ENCODE measurements at regions not wholly inside any gene's neighbourhood (a gene's known extent, or its start where the extent isn't known, plus 50 kb on each side); places are given as distances from the start of the nearest gene placed in this dataset.

DNA sequence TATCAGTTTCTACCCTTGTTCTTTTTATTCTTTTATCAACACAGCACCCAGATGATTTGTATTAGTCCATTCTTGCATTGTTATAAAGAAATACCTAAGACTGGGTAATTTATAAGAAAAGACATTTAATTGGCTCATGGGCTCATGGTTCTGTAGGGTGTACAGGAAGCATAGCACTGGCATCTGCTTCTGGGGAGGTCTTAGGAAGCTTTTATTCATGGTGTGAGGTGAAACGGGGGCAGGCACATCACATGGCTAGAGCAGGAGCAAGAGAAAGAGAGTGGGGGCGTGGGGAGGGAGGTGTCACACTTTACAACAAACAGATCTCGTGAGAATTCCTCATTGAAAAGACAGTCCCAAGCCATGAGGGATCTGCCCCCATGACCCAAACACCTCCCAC, 285.3 kb downstream of the SMARCA1 start:
- no peaks in the 10 kb centered on the region for H4K20me1 ChIP-seq (ENCODE audit: insufficient read depth)

DNA sequence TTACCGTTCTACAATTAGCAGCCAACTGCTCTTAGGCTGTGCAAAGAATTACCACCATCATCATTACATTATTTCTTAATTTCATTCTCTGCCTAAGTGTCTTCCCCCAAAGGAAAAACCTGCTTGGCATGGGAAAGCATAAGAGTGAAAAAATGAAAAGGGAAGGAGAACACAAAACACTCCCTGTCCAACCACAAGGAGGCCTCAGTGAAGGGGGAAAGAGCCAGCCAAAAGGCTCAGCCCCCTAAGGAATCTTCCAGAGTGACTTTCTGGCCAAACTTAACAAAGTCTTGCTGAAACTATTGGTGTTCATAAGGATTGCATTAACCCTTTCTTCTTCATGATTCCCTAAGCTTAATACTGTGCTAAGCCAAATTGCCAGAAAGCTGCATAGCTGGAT, 287.4 kb downstream of the SMARCA1 start:
- no peaks in the 10 kb centered on the region for H3K9me2 ChIP-seq (ENCODE audit: insufficient read depth, low read length)
- H2AFZ ChIP-seq (ENCODE audit: low read depth, low read length), result no peak overlapping the region

More for the DNA sequence above, 285.3 kb downstream of the SMARCA1 start:
- Histone ChIP-seq H3K9me2 (ENCODE audit: insufficient read depth, low read length) (no peaks in the 10 kb centered on the region), H3K9me3 (ENCODE audit: low read length) (no peaks in the 10 kb centered on the region), H3K79me2 (replicated peaks; ENCODE audit: insufficient read depth, low read length) (no peaks in the 10 kb centered on the region), H3K4me2 (ENCODE audit: low read length) (no peak overlapping the region), H3F3A (ENCODE audit: insufficient read depth, low read length, poor library complexity, severe bottlenecking) (no peaks in the 10 kb centered on the region), H3K27ac (ENCODE audit: low read length) (no peak overlapping the region), H3K4me3 (ENCODE audit: low read length) (no peak overlapping the region), H3K36me3 (ENCODE audit: insufficient read depth, low read length) (no peaks in the 10 kb centered on the region), H3K9ac (ENCODE audit: low read length) (no peak overlapping the region), H3K27me3 (ENCODE audit: insufficient read depth, low read depth, low read length) (no peaks in the 10 kb centered on the region), H2AFZ (ENCODE audit: low read depth, low read length) (no peak overlapping the region)
- TF ChIP-seq, protein P1, sequence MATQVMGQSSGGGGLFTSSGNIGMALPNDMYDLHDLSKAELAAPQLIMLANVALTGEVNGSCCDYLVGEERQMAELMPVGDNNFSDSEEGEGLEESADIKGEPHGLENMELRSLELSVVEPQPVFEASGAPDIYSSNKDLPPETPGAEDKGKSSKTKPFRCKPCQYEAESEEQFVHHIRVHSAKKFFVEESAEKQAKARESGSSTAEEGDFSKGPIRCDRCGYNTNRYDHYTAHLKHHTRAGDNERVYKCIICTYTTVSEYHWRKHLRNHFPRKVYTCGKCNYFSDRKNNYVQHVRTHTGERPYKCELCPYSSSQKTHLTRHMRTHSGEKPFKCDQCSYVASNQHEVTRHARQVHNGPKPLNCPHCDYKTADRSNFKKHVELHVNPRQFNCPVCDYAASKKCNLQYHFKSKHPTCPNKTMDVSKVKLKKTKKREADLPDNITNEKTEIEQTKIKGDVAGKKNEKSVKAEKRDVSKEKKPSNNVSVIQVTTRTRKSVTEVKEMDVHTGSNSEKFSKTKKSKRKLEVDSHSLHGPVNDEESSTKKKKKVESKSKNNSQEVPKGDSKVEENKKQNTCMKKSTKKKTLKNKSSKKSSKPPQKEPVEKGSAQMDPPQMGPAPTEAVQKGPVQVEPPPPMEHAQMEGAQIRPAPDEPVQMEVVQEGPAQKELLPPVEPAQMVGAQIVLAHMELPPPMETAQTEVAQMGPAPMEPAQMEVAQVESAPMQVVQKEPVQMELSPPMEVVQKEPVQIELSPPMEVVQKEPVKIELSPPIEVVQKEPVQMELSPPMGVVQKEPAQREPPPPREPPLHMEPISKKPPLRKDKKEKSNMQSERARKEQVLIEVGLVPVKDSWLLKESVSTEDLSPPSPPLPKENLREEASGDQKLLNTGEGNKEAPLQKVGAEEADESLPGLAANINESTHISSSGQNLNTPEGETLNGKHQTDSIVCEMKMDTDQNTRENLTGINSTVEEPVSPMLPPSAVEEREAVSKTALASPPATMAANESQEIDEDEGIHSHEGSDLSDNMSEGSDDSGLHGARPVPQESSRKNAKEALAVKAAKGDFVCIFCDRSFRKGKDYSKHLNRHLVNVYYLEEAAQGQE (IDR thresholded peaks at IDR 0.05; ENCODE audit: borderline replicate concordance), result no peak
- TF ChIP-seq EZH2 (IDR thresholded peaks at IDR 0.05; ENCODE audit: borderline replicate concordance, insufficient read depth, low read length, poor library complexity, severe bottlenecking) (no peak), MXI1 (conservative IDR thresholded peaks at IDR 0.05; ENCODE audit: poor library complexity, severe bottlenecking) (no peak), TAF1 (IDR thresholded peaks at IDR 0.05; ENCODE audit: low read depth) (no peak), POLR2AphosphoS5 (IDR thresholded peaks at IDR 0.05) (no peak), RAD21 (conservative IDR thresholded peaks at IDR 0.05) (no peak), EP300 (conservative IDR thresholded peaks at IDR 0.05; ENCODE audit: poor library complexity, severe bottlenecking) (no peak), SMC3 (conservative IDR thresholded peaks at IDR 0.05; ENCODE audit: poor library complexity) (no peak)
- TF ChIP-seq, protein P2, sequence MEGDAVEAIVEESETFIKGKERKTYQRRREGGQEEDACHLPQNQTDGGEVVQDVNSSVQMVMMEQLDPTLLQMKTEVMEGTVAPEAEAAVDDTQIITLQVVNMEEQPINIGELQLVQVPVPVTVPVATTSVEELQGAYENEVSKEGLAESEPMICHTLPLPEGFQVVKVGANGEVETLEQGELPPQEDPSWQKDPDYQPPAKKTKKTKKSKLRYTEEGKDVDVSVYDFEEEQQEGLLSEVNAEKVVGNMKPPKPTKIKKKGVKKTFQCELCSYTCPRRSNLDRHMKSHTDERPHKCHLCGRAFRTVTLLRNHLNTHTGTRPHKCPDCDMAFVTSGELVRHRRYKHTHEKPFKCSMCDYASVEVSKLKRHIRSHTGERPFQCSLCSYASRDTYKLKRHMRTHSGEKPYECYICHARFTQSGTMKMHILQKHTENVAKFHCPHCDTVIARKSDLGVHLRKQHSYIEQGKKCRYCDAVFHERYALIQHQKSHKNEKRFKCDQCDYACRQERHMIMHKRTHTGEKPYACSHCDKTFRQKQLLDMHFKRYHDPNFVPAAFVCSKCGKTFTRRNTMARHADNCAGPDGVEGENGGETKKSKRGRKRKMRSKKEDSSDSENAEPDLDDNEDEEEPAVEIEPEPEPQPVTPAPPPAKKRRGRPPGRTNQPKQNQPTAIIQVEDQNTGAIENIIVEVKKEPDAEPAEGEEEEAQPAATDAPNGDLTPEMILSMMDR (IDR thresholded peaks at IDR 0.05; ENCODE audit: poor library complexity, severe bottlenecking), result no peak

More for the DNA sequence above, 287.4 kb downstream of the SMARCA1 start:
- H3F3A ChIP-seq (ENCODE audit: insufficient read depth, low read length, poor library complexity, severe bottlenecking), result no peaks in the 10 kb centered on the region
- no peak overlapping the region for H3K27ac ChIP-seq (ENCODE audit: low read length)
- no peaks in the 10 kb centered on the region for H3K9me3 ChIP-seq (ENCODE audit: low read length)
- no peak for TF ChIP-seq EZH2 (IDR thresholded peaks at IDR 0.05; ENCODE audit: borderline replicate concordance, insufficient read depth, low read length, poor library complexity, severe bottlenecking)
- no peak for TF ChIP-seq SMC3 (conservative IDR thresholded peaks at IDR 0.05; ENCODE audit: poor library complexity)
- TF ChIP-seq, protein P1 (IDR thresholded peaks at IDR 0.05; ENCODE audit: borderline replicate concordance), result no peak
- no peak for TF ChIP-seq EP300 (conservative IDR thresholded peaks at IDR 0.05; ENCODE audit: poor library complexity, severe bottlenecking)
- TF ChIP-seq, protein P2 (IDR thresholded peaks at IDR 0.05; ENCODE audit: poor library complexity, severe bottlenecking), result no peak
- TF ChIP-seq POLR2AphosphoS5 (IDR thresholded peaks at IDR 0.05), result no peak
- no peak for TF ChIP-seq MXI1 (conservative IDR thresholded peaks at IDR 0.05; ENCODE audit: poor library complexity, severe bottlenecking)
- no peak for TF ChIP-seq TAF1 (IDR thresholded peaks at IDR 0.05; ENCODE audit: low read depth)
- no peak for TF ChIP-seq RAD21 (conservative IDR thresholded peaks at IDR 0.05)
- H3K36me3 ChIP-seq (ENCODE audit: insufficient read depth, low read length), result no peaks in the 10 kb centered on the region
- no peaks in the 10 kb centered on the region for H3K27me3 ChIP-seq (ENCODE audit: insufficient read depth, low read depth, low read length)
- H3K4me2 ChIP-seq (ENCODE audit: low read length), result no peak overlapping the region
- H4K20me1 ChIP-seq (ENCODE audit: insufficient read depth), result no peaks in the 10 kb centered on the region
- no peaks in the 10 kb centered on the region for H3K79me2 ChIP-seq (replicated peaks; ENCODE audit: insufficient read depth, low read length)
- no peak overlapping the region for H3K4me3 ChIP-seq (ENCODE audit: low read length)
- H3K9ac ChIP-seq (ENCODE audit: low read length), result no peak overlapping the region
